A549 (cell line): ENCODE measurements at regions not wholly inside any gene's neighbourhood (a gene's known extent, or its start where the extent isn't known, plus 50 kb on each side); places are given as distances from the start of the nearest gene placed in this dataset.
"Not testable (repeated sequence)": the region's sequence is repeated elsewhere in the genome, so short reads cannot be mapped to it uniquely, and the experiment has no call there.

Experiments used
- ATAC-seq, 2 experiments: fragments of 200-7000 bp in 1 of 2; fragments of >200 bp in 1 of 2; cut with Nextera tagmentation in 1 of 2; cut with Tn5 transposase in 1 of 2; 3 replicates each; pipeline versions ENCODE4 v1.8.0 to v1.9.1; 2018 to 2020; ENCODE audit warnings: mild to moderate bottlenecking in 1 of 2, moderate library complexity in 1 of 2
- CTCF ChIA-PET: fragments of 300-600 bp; sonication (Branson Sonifier 250); formaldehyde crosslinking; extraction: SDS; loops from one replicate; lab custom pipeline; 2021; ENCODE audit warnings: antibody characterized with exemption, inconsistent platforms; lab: Yijun Ruan, JAX
- POLR2A ChIA-PET: fragments of 350-600 bp; formaldehyde crosslinking; extraction: SDS; loops from one replicate; lab custom pipeline; 2021; ENCODE audit warnings: antibody characterized with exemption, inconsistent platforms; lab: Yijun Ruan, JAX
- DNase-seq, 2 experiments: peaks; one replicate each; pipeline versions ENCODE4 v3.0.0 to v3.0.0-alpha.2; 2011 to 2016; ENCODE audit warnings: low read depth in 1 of 2, low spot score in 1 of 2
- FAIRE-seq: peaks from 2 replicates; lab custom pipeline; 2011; peaks lifted over from hg19 to GRCh38; lab: Jason Lieb, UNC
- H3K27ac ChIP-seq, 2 experiments: fragments of >200 bp; sonication (Bioruptor Twin); formaldehyde crosslinking; 3 replicates each; pipeline ENCODE4 v1.5.1; 2016 to 2017
- H3K4me1 ChIP-seq: fragments of >200 bp; sonication (Bioruptor Twin); formaldehyde crosslinking; 3 replicates; pipeline ENCODE4 v1.6.1; 2016
- H3K4me2 ChIP-seq: fragments of >200 bp; sonication (Bioruptor Twin); formaldehyde crosslinking; 3 replicates; pipeline ENCODE4 v1.6.1; 2016
- H3K4me3 ChIP-seq: fragments of >200 bp; sonication (Bioruptor Twin); formaldehyde crosslinking; 3 replicates; pipeline ENCODE4 v1.5.1; 2016
- H3K9me3 ChIP-seq: fragments of >200 bp; sonication (Bioruptor Twin); formaldehyde crosslinking; 3 replicates; pipeline ENCODE4 v1.6.1; 2016
- WGBS: methylation state at CpG from one replicate; pipeline ENCODE4 v1.1.6; 2017; ENCODE audit errors: missing lambda C conversion rate; 5-methylcytosine and 5-hydroxymethylcytosine counted together

- CTCF ChIA-PET, H3K4me3 ChIP-seq, DNase-seq, ATAC-seq, H3K4me2 ChIP-seq, FAIRE-seq, H3K27ac ChIP-seq, H3K9me3 ChIP-seq, H3K4me1 ChIP-seq, POLR2A ChIA-PET: not testable (repeated sequence)
- WGBS: 3% methylated on average over 7 of the region's 7 CpGs
Measured at GRCh38 chr2:89198026-89198425, 506.6 kb downstream of the RPIA start.

GRCh38 chr2:89199453-89200246 lies 508.2 kb downstream of the RPIA start:
- FAIRE-seq, ATAC-seq, H3K4me2 ChIP-seq, H3K9me3 ChIP-seq, H3K27ac ChIP-seq, H3K4me3 ChIP-seq, POLR2A ChIA-PET, H3K4me1 ChIP-seq, DNase-seq, CTCF ChIA-PET: not testable (repeated sequence)

GRCh38 chr2:89200247-89200527 lies 508.7 kb downstream of the RPIA start:
- 16% methylated on average over 4 of the region's 4 CpGs for WGBS
- H3K4me3 ChIP-seq, H3K4me1 ChIP-seq, H3K4me2 ChIP-seq, DNase-seq, H3K27ac ChIP-seq, H3K9me3 ChIP-seq, FAIRE-seq, ATAC-seq, CTCF ChIA-PET, POLR2A ChIA-PET: not testable (repeated sequence)

- H3K4me2 ChIP-seq, H3K9me3 ChIP-seq, H3K27ac ChIP-seq, H3K4me1 ChIP-seq, POLR2A ChIA-PET, CTCF ChIA-PET, FAIRE-seq, DNase-seq, H3K4me3 ChIP-seq, ATAC-seq: not testable (repeated sequence)
- 0% methylated on average over 1 of the region's 1 CpG for WGBS
Measured at GRCh38 chr2:89202518-89202917, 511.0 kb downstream of the RPIA start.

- DNase-seq (peak; percentile 0 to 19), ATAC-seq (peak in 1 of 2 experiments; percentile 68; a peak in 3 of 6 replicates)
- POLR2A ChIA-PET, H3K4me2 ChIP-seq, H3K4me3 ChIP-seq, CTCF ChIA-PET, H3K9me3 ChIP-seq, H3K27ac ChIP-seq, FAIRE-seq, H3K4me1 ChIP-seq: not testable (repeated sequence)
- 22% methylated on average over 11 of the region's 11 CpGs for WGBS
Measured at GRCh38 chr2:89205153-89205552, 513.7 kb downstream of the RPIA start.

GRCh38 chr2:89208144-89208932 lies 516.9 kb downstream of the RPIA start:
- POLR2A ChIA-PET, ATAC-seq, CTCF ChIA-PET, FAIRE-seq, H3K4me3 ChIP-seq, H3K4me1 ChIP-seq, DNase-seq, H3K27ac ChIP-seq, H3K4me2 ChIP-seq, H3K9me3 ChIP-seq: not testable (repeated sequence)
- WGBS: 8% methylated on average over 8 of the region's 9 CpGs

GRCh38 chr2:89213151-89213550 lies 521.7 kb downstream of the RPIA start:
- H3K4me3 ChIP-seq, H3K4me1 ChIP-seq, FAIRE-seq, POLR2A ChIA-PET, H3K4me2 ChIP-seq, CTCF ChIA-PET, H3K9me3 ChIP-seq, H3K27ac ChIP-seq: not testable (repeated sequence)
- WGBS: 0% methylated on average over 2 of the region's 3 CpGs
- ATAC-seq: peak; percentile 59 to 81; a peak in 2 of 6 replicates
- DNase-seq: peak in 1 of 2 experiments; percentile 25

DNA sequence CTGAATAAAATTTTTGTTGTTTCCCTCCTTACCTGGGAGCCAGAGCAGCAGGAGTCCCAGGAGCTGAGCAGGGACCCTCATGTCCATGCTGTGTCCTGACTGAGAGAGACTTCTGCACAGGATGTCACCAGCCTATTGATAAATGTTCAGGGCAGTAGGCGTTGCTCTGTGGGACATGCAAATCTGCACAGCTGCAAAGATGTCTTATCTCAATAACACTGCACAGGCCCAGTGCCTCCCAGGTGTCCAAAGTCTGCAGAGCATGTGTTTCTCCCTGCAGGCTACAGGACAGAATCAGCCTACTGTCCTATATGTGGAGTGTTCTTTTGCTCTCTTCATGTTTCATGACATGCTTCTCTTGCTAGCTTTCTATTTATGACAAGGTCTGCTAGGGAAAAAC lies 522.3 kb downstream of the RPIA start:
- CTCF ChIA-PET, POLR2A ChIA-PET: not testable (repeated sequence)
- WGBS: 0% methylated on average over 1 of the region's 1 CpG

DNA sequence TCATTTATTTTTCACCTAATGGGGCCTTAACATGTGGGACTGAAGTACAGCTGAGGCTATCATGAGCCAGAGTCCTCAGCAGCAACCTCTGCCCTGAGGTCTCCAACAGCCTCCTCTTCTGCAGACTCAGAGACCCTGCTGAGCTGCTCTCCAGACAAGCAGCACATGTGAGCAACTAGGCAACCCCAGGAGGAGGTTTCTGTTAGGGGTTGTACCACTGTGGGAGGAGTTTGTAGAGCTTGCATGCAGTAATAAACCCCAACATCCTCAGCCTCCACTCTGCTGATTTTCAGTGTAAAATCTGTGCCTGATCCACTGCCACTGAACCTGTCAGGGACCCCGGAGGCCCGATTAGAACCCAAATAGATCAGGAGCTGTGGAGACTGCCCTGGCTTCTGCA lies 530.0 kb downstream of the RPIA start:
- H3K9me3 ChIP-seq, CTCF ChIA-PET, DNase-seq, ATAC-seq, FAIRE-seq, H3K4me3 ChIP-seq, H3K4me2 ChIP-seq, POLR2A ChIA-PET, H3K27ac ChIP-seq, H3K4me1 ChIP-seq: not testable (repeated sequence)
- no CpG with 5 or more reads among the region's 2 CpGs for WGBS

More for the DNA sequence above, 522.3 kb downstream of the RPIA start:
- not testable (repeated sequence) for H3K9me3 ChIP-seq, FAIRE-seq, H3K27ac ChIP-seq, H3K4me1 ChIP-seq, H3K4me3 ChIP-seq, ATAC-seq, H3K4me2 ChIP-seq, DNase-seq

DNA sequence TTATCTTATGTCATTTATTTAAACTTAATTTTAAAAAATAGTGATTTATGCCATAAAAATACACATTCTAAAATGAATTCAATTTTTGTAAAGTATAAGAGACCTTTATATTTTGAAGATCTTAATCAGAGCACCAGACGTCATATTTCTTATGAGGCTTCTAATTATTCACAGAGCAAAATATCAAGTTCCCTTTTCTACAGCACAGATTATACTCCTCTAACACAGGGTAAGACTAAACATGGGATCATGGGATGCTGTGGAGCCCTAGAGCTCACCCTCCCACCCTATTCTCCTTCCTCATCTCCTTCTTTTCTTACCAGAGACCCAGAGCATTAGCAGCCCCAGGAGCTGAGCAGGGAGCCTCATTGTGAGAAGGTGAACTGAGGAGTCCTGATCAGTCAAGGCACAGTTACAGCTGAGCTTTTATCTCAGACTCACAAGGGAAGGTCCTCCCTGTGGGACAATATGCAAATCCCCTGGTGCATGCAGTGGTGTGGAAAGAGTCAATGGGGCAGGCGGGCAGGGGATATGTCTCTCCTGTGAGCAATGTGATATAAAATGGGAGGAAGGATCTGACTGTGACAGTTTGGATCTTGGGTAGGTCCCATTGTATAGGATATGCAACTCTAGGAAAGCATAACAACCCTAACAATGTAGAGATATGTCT lies 530.7 kb downstream of the RPIA start:
- H3K9me3 ChIP-seq, CTCF ChIA-PET, H3K4me3 ChIP-seq, DNase-seq, POLR2A ChIA-PET, H3K27ac ChIP-seq, H3K4me1 ChIP-seq, H3K4me2 ChIP-seq, ATAC-seq, FAIRE-seq: not testable (repeated sequence)
- 0% methylated on average over 1 of the region's 2 CpGs for WGBS

DNA sequence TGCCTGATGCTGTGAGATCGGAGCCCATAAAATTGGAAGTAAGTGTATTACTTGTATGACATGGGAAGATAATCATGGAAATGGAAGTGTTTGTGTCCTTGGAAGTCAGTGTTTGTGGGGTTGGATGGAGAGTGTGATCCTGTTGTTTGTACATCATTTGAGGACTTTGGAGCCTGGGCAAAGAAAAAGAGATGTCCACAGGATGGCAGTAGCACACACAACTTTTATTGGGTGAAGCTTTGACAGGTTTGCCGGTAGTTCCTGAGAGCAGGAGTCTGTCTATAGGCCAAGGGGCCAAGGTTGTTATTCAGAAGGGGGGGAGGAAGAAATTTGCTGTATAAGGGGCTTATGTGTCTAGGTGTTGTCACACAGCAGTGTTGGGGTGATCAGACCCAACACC lies 533.3 kb downstream of the RPIA start:
- H3K27ac ChIP-seq, ATAC-seq, DNase-seq, CTCF ChIA-PET, H3K4me1 ChIP-seq, H3K4me3 ChIP-seq, FAIRE-seq, H3K9me3 ChIP-seq, H3K4me2 ChIP-seq, POLR2A ChIA-PET: not testable (repeated sequence)
- WGBS: 45% methylated on average over 2 of the region's 2 CpGs
